Aorta (tissue), 5 donors: ENCODE measurements at regions not wholly inside any gene's neighbourhood (a gene's known extent, or its start where the extent isn't known, plus 50 kb on each side); places are given as distances from the start of the nearest gene placed in this dataset.
"Not testable (repeated sequence)": the region's sequence is repeated elsewhere in the genome, so short reads cannot be mapped to it uniquely, and the experiment has no call there.

Experiments used
- ATAC-seq: fragments of 200-7000 bp; cut with Tn5 transposase; one replicate; pipeline ENCODE4 v1.9.1; 2022; ENCODE audit warnings: moderate library complexity; ENCODE audit not compliant: low FRiP score
- DNase-seq, 2 donors: peaks; one replicate each; pipeline ENCODE4 v3.0.0-alpha.2; 2020
- H3K27ac ChIP-seq, 2 donors: one replicate each; pipeline ENCODE4 v1.5.1; 2013; ENCODE audit warnings: low read length in 2 of 2, mild to moderate bottlenecking in 2 of 2, moderate library complexity in 2 of 2, control low read depth in 1 of 2, inconsistent platforms in 1 of 2, low read depth in 1 of 2
- H3K27me3 ChIP-seq, 2 donors: one replicate each; pipeline ENCODE4 v1.6.1; 2013; ENCODE audit warnings: control low read depth in 1 of 2, low read length in 1 of 2, mild to moderate bottlenecking in 1 of 2, moderate library complexity in 1 of 2; ENCODE audit not compliant: insufficient read depth in 2 of 2, control insufficient read depth in 1 of 2
- H3K36me3 ChIP-seq, 2 donors: one replicate each; pipeline ENCODE4 v1.6.1; 2013; ENCODE audit warnings: control low read depth in 1 of 2, low read length in 1 of 2, mild to moderate bottlenecking in 1 of 2; ENCODE audit not compliant: insufficient read depth in 2 of 2, control insufficient read depth in 1 of 2
- H3K4me1 ChIP-seq, 2 donors: one replicate each; pipeline ENCODE4 v1.6.1; 2013; ENCODE audit warnings: low read length in 2 of 2, control low read depth in 1 of 2, mild to moderate bottlenecking in 1 of 2, moderate library complexity in 1 of 2; ENCODE audit not compliant: insufficient read depth in 2 of 2, control insufficient read depth in 1 of 2
- H3K4me3 ChIP-seq, 2 donors: one replicate each; pipeline ENCODE4 v1.5.1; 2013; ENCODE audit warnings: low read length in 2 of 2, control low read depth in 1 of 2, mild to moderate bottlenecking in 1 of 2
- H3K9me3 ChIP-seq: one replicate; pipeline ENCODE4 v1.6.1; 2013; ENCODE audit warnings: mild to moderate bottlenecking, low read length; ENCODE audit not compliant: control insufficient read depth
- WGBS, 2 donors: extraction: QIAGEN DNeasy Blood & Tissue Kit; methylation state at CpG; one replicate each; pipeline ENCODE4 v1.1.7; 2013; 5-methylcytosine and 5-hydroxymethylcytosine counted together
- intact Hi-C, 2 donors: fragments of 100-400 bp; cut with DNase I; formaldehyde crosslinking; loops; one replicate each; pipeline versions ENCODE4 v1.14.2 to v1.15.0; 2022
- donor health status: healthy with polysubstance abuse.
- donor health status: Bipolar disorder and iron deficiency.
- donor health status: DM: no; HTN: no; CAD: no.
- donor health status: DM: no; HTN: no; CAD: no.
- donor health status: DM: yes; HTN: yes; CAD: no.

DNA sequence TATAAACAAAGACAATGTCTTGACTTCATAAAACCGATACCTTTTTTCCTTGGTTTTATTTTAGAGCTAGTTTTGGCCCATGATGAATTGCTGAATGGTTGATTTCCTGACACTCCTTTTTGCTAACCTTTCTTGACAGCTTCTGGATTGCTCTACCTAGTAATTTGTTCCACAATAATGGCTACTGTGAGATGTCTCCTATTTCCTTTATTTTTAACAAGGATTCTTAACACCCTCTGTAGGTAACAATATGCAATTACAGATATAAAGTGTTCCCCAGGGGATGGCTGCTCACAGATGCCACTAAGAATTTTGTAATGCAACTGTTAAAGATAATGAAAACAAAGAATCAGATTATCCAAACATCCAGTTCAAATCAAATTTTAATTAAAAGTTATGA lies 100.8 kb upstream of the ATP5MC3 start:
- Histone ChIP-seq H3K9me3 (no peaks in the 10 kb centered on the region), H3K27ac (no peak overlapping the region), H3K4me1 (no peaks in the 10 kb centered on the region), H3K27me3 (no peaks in the 10 kb centered on the region), H3K36me3 (no peaks in the 10 kb centered on the region), H3K4me3 (no peak overlapping the region)
- DNase-seq (no peak), ATAC-seq (no peak)
- intact Hi-C loops, result no loop called here
- WGBS, 2 donors, result 88 to 97% methylated on average over 1 of the region's 1 CpG

- intact Hi-C loops, result no loop called here
- WGBS, 2 donors, result 68 to 72% methylated on average over 2 of the region's 2 CpGs
- Histone ChIP-seq H3K27ac (no peak overlapping the region), H3K4me1 (no peaks in the 10 kb centered on the region), H3K27me3 (no peaks in the 10 kb centered on the region), H3K9me3 (no peaks in the 10 kb centered on the region), H3K36me3 (no peaks in the 10 kb centered on the region), H3K4me3 (no peak overlapping the region)
- ATAC-seq (no peak), DNase-seq (no peak)
These were observed 96.3 kb upstream of the ATP5MC3 start for GRCh38 chr2:175277772-175278171.

GRCh38 chr2:175275539-175275938 lies 94.0 kb upstream of the ATP5MC3 start:
- Histone ChIP-seq H3K9me3 (no peaks in the 10 kb centered on the region), H3K27ac (no peak overlapping the region), H3K27me3 (no peaks in the 10 kb centered on the region), H3K4me1 (no peaks in the 10 kb centered on the region), H3K36me3 (no peaks in the 10 kb centered on the region), H3K4me3 (no peak overlapping the region)
- WGBS, 2 donors, result 17 to 22% methylated on average over 2 of the region's 2 CpGs
- intact Hi-C loops, result no loop called here
- no peak for DNase-seq
- no peak for ATAC-seq

GRCh38 chr2:175259164-175259563 lies 77.7 kb upstream of the ATP5MC3 start:
- intact Hi-C loops, result no loop called here
- ATAC-seq (no peak), DNase-seq (no peak)
- Histone ChIP-seq H3K27me3 (no peaks in the 10 kb centered on the region), H3K4me3 (no peak overlapping the region), H3K36me3 (no peaks in the 10 kb centered on the region), H3K27ac (no peak overlapping the region), H3K4me1 (no peaks in the 10 kb centered on the region), H3K9me3 (no peaks in the 10 kb centered on the region)
- WGBS, 2 donors, result 96 to 100% methylated on average over 1 of the region's 1 CpG

DNA sequence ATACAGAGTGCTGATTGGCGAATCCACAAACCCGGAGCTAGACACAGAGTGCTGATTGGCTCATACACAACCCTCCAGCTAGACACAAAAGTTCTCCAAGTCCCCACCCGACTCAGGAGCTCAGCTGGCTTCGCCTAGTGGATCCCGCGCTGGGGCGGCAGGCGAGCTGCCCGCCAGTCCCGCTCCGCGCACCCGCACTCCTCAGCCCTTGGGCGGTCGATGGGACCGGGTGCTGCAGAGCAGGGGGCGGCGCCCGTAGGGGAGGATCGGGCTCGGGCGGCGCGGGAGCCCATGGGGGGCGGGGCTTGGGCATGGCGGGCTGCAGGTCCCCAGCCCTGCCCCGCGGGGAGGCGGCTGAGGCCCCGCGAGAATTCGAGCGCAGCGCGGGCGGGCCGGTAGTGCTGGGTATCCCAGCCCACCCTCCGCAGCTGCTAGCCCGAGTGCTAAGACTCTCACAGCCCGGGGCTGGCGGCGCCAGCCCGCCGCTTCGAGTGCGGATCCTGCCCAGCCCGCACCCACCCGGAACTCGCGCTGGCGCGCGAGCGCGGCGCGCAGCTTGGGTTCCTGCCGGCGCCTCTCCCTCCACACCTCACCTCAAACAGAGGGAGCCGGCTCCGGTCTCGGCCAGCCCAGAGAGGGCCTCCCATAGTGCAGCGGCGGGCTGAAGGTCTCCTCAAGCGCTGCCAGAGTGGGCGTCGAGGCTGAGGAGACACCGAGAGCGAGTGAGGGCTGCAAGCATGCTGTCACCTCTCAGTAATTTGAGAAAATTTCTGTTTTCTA lies 75.5 kb upstream of the ATP5MC3 start:
- Histone ChIP-seq H3K27me3 (no peaks in the 10 kb centered on the region), H3K27ac (no peak overlapping the region), H3K9me3 (no peaks in the 10 kb centered on the region), H3K4me1 (no peaks in the 10 kb centered on the region), H3K4me3 (no peak overlapping the region), H3K36me3 (no peaks in the 10 kb centered on the region)
- ATAC-seq (no peak), DNase-seq (peak in 1 of 2 donors; percentile 67)
- intact Hi-C loops, result no loop called here
- WGBS, 2 donors, result 90 to 91% methylated on average over 60 to 69 of the region's 69 CpGs

DNA sequence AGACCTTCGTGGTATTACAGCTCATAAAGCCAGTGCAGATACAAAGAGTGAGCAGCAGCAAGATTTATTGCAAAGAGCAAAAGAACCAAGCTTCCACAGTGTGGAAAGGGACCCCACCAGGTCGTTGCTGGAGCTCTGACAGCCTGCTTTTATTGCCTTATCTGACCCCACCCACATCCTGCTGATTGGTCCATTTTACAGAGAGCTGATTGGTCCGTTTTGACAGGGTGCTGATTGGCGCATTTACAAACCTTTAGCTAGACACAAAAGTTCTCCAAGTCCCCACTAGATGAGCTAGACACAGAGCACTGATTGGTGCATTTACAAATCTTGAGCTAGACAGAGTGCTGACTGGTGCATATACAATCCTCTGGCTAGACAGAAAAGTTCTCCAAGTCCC lies 74.9 kb upstream of the ATP5MC3 start:
- H3K4me3 ChIP-seq, H3K4me1 ChIP-seq, DNase-seq, H3K9me3 ChIP-seq, H3K27me3 ChIP-seq, ATAC-seq, H3K27ac ChIP-seq, H3K36me3 ChIP-seq, intact Hi-C loops: not testable (repeated sequence)
- 76 to 82% methylated on average over 4 of the region's 4 CpGs for WGBS, 2 donors

DNA sequence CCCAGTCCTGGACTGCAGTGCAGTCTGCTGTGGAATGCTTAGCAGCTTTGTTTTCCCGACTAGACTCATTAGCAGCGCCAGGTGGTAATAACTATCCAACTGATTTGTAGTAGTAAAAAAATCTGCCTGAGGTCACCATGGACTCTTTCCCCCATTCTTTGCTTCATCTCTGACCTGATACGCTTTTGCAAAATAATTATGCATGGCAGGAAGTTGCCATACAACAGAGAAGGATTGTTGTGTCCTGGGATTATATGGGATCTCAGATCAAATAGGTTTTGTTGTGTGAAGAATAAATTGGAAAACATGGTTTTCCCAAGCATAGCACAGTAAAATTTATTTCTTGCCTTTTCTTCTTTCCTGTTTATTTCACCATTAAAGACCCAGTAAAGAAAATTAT lies 72.4 kb upstream of the ATP5MC3 start:
- no peaks in the 10 kb centered on the region for H3K36me3 ChIP-seq
- no peak overlapping the region for H3K27ac ChIP-seq
- ATAC-seq, result no peak
- 41 to 44% methylated on average over 3 of the region's 3 CpGs for WGBS, 2 donors
- H3K9me3 ChIP-seq, result no peaks in the 10 kb centered on the region
- intact Hi-C loops, result loop anchor here (5.0 kb wide), 2 partner anchors 833 to 843 kb away; partner anchors contain the start of gene HOXD12 (in 1 of the 2)
- H3K27me3 ChIP-seq, result no peaks in the 10 kb centered on the region
- no peak for DNase-seq
- no peak overlapping the region for H3K4me3 ChIP-seq
- H3K4me1 ChIP-seq, result no peaks in the 10 kb centered on the region

- WGBS, 2 donors, result 19 to 20% methylated on average over 5 of the region's 5 CpGs
- H3K27ac ChIP-seq, result no peak overlapping the region
- ATAC-seq (no peak), DNase-seq (no peak)
- H3K36me3 ChIP-seq, result no peaks in the 10 kb centered on the region
- no peak overlapping the region for H3K4me3 ChIP-seq
- no peaks in the 10 kb centered on the region for H3K9me3 ChIP-seq
- intact Hi-C loops, result loop anchor here (5.0 kb wide), 2 partner anchors 836 to 846 kb away; partner anchors contain the start of gene HOXD12 (in 1 of the 2)
- H3K4me1 ChIP-seq, result no peaks in the 10 kb centered on the region
- no peaks in the 10 kb centered on the region for H3K27me3 ChIP-seq
These were observed 70.0 kb upstream of the ATP5MC3 start for GRCh38 chr2:175251425-175252041.

- Histone ChIP-seq H3K27ac (no peak overlapping the region), H3K4me3 (no peak overlapping the region), H3K27me3 (no peaks in the 10 kb centered on the region), H3K36me3 (no peaks in the 10 kb centered on the region), H3K9me3 (no peaks in the 10 kb centered on the region), H3K4me1 (no peaks in the 10 kb centered on the region)
- no peak for DNase-seq
- ATAC-seq, result no peak
- intact Hi-C loops, result no loop called here
These were observed 65.6 kb upstream of the ATP5MC3 start for GRCh38 chr2:175247159-175247558.
